ENCODE measurements at regions not wholly inside any gene's neighbourhood (a gene's known extent, or its start where the extent isn't known, plus 50 kb on each side); places are given as distances from the start of the nearest gene placed in this dataset.
"Not testable (repeated sequence)": the region's sequence is repeated elsewhere in the genome, so short reads cannot be mapped to it uniquely, and the experiment has no call there.

- no peaks in the 10 kb centered on the region for H3K27me3 ChIP-seq
- H3K27ac ChIP-seq = no peak overlapping the region
- no peak overlapping the region for H3K4me3 ChIP-seq
- H3K4me1 ChIP-seq = no peaks in the 10 kb centered on the region
- no peaks in the 10 kb centered on the region for H3K9me3 ChIP-seq (replicated peaks)
- DNase-seq = no peak
- H3K36me3 ChIP-seq = no peaks in the 10 kb centered on the region
Measured at GRCh38 chr4:187692626-187693025, 302.9 kb upstream of the ZFP42 start.

GRCh38 chr4:187695531-187695930, 300.0 kb upstream of the ZFP42 start:
- not testable (repeated sequence) for H3K27ac ChIP-seq; H3K4me1 ChIP-seq; H3K36me3 ChIP-seq; H3K9me3 ChIP-seq (replicated peaks); DNase-seq; H3K27me3 ChIP-seq; H3K4me3 ChIP-seq

GRCh38 chr4:187711586-187711985, 284.0 kb upstream of the ZFP42 start:
- no peaks in the 10 kb centered on the region for H3K27me3 ChIP-seq
- H3K9me3 ChIP-seq (replicated peaks) = no peaks in the 10 kb centered on the region
- H3K4me1 ChIP-seq = no peaks in the 10 kb centered on the region
- H3K27ac ChIP-seq = no peak overlapping the region
- no peaks in the 10 kb centered on the region for H3K36me3 ChIP-seq
- H3K4me3 ChIP-seq = no peak overlapping the region
- DNase-seq = no peak

GRCh38 chr4:187714957-187715356, 280.6 kb upstream of the ZFP42 start:
- Histone ChIP-seq H3K27ac (no peak overlapping the region), H3K9me3 (replicated peaks) (no peaks in the 10 kb centered on the region), H3K27me3 (no peaks in the 10 kb centered on the region), H3K36me3 (no peaks in the 10 kb centered on the region), H3K4me1 (no peaks in the 10 kb centered on the region), H3K4me3 (no peak overlapping the region)
- no peak for DNase-seq

GRCh38 chr4:187715466-187715865, 280.1 kb upstream of the ZFP42 start:
- Histone ChIP-seq H3K4me1 (no peaks in the 10 kb centered on the region), H3K27me3 (no peaks in the 10 kb centered on the region), H3K36me3 (no peaks in the 10 kb centered on the region), H3K9me3 (replicated peaks) (no peaks in the 10 kb centered on the region), H3K27ac (no peak overlapping the region), H3K4me3 (no peak overlapping the region)
- no peak for DNase-seq

- no peaks in the 10 kb centered on the region for H3K9me3 ChIP-seq (replicated peaks)
- H3K36me3 ChIP-seq = no peaks in the 10 kb centered on the region
- H3K27me3 ChIP-seq = no peaks in the 10 kb centered on the region
- H3K27ac ChIP-seq = no peak overlapping the region
- no peak overlapping the region for H3K4me3 ChIP-seq
- DNase-seq = no peak
- H3K4me1 ChIP-seq = no peaks in the 10 kb centered on the region
Measured at GRCh38 chr4:187724456-187724855, 271.1 kb upstream of the ZFP42 start.

GRCh38 chr4:187726485-187726884, 269.1 kb upstream of the ZFP42 start:
- DNase-seq = no peak
- H3K27ac ChIP-seq = no peak overlapping the region
- no peaks in the 10 kb centered on the region for H3K4me1 ChIP-seq
- H3K36me3 ChIP-seq = no peaks in the 10 kb centered on the region
- no peaks in the 10 kb centered on the region for H3K9me3 ChIP-seq (replicated peaks)
- no peaks in the 10 kb centered on the region for H3K27me3 ChIP-seq
- no peak overlapping the region for H3K4me3 ChIP-seq

- no peaks in the 10 kb centered on the region for H3K36me3 ChIP-seq
- H3K27ac ChIP-seq = no peak overlapping the region
- H3K9me3 ChIP-seq (replicated peaks) = no peaks in the 10 kb centered on the region
- no peak overlapping the region for H3K4me3 ChIP-seq
- DNase-seq = no peak
- H3K4me1 ChIP-seq = no peaks in the 10 kb centered on the region
- no peaks in the 10 kb centered on the region for H3K27me3 ChIP-seq
Measured at GRCh38 chr4:187732524-187732923, 263.0 kb upstream of the ZFP42 start.

GRCh38 chr4:187739771-187740170, 255.8 kb upstream of the ZFP42 start:
- no peaks in the 10 kb centered on the region for H3K27me3 ChIP-seq
- no peaks in the 10 kb centered on the region for H3K36me3 ChIP-seq
- no peak for DNase-seq
- no peaks in the 10 kb centered on the region for H3K4me1 ChIP-seq
- no peak overlapping the region for H3K27ac ChIP-seq
- no peak overlapping the region for H3K4me3 ChIP-seq
- H3K9me3 ChIP-seq (replicated peaks) = no peaks in the 10 kb centered on the region

- H3K36me3 ChIP-seq = no peaks in the 10 kb centered on the region
- no peaks in the 10 kb centered on the region for H3K4me1 ChIP-seq
- H3K4me3 ChIP-seq = no peak overlapping the region
- DNase-seq = no peak
- no peaks in the 10 kb centered on the region for H3K9me3 ChIP-seq (replicated peaks)
- H3K27ac ChIP-seq = no peak overlapping the region
- H3K27me3 ChIP-seq = no peaks in the 10 kb centered on the region
Measured at GRCh38 chr4:187744911-187745310, 250.7 kb upstream of the ZFP42 start.

- not testable (repeated sequence) for H3K4me1 ChIP-seq; H3K27me3 ChIP-seq; H3K27ac ChIP-seq; DNase-seq; H3K4me3 ChIP-seq; H3K9me3 ChIP-seq (replicated peaks); H3K36me3 ChIP-seq
Measured at GRCh38 chr4:187750652-187751051, 244.9 kb upstream of the ZFP42 start.

- H3K27me3 ChIP-seq = no peaks in the 10 kb centered on the region
Measured at GRCh38 chr4:187767158-187767557, 228.4 kb upstream of the ZFP42 start.

GRCh38 chr4:187767687-187768086, 227.9 kb upstream of the ZFP42 start:
- H3K4me1 ChIP-seq = no peaks in the 10 kb centered on the region
- no peak overlapping the region for H3K27ac ChIP-seq
- DNase-seq = no peak
- H3K27me3 ChIP-seq = no peaks in the 10 kb centered on the region
- no peak overlapping the region for H3K4me3 ChIP-seq
- no peaks in the 10 kb centered on the region for H3K9me3 ChIP-seq (replicated peaks)
- H3K36me3 ChIP-seq = no peaks in the 10 kb centered on the region

More at GRCh38 chr4:187767158-187767557, 228.4 kb upstream of the ZFP42 start:
- Histone ChIP-seq H3K4me1 (no peaks in the 10 kb centered on the region), H3K9me3 (replicated peaks) (no peaks in the 10 kb centered on the region), H3K36me3 (no peaks in the 10 kb centered on the region), H3K27ac (no peak overlapping the region), H3K4me3 (no peak overlapping the region)
- DNase-seq = no peak

GRCh38 chr4:187770345-187770744, 225.2 kb upstream of the ZFP42 start:
- Histone ChIP-seq H3K27me3 (no peaks in the 10 kb centered on the region), H3K4me1 (no peaks in the 10 kb centered on the region), H3K9me3 (replicated peaks) (no peaks in the 10 kb centered on the region), H3K36me3 (no peaks in the 10 kb centered on the region), H3K27ac (no peak overlapping the region), H3K4me3 (no peak overlapping the region)
- DNase-seq = no peak

GRCh38 chr4:187777954-187778353, 217.6 kb upstream of the ZFP42 start:
- no peak for DNase-seq
- H3K4me3 ChIP-seq = no peak overlapping the region
- H3K27ac ChIP-seq = no peak overlapping the region
- H3K36me3 ChIP-seq = no peaks in the 10 kb centered on the region
- H3K9me3 ChIP-seq (replicated peaks) = no peaks in the 10 kb centered on the region
- H3K27me3 ChIP-seq = no peaks in the 10 kb centered on the region
- H3K4me1 ChIP-seq = no peaks in the 10 kb centered on the region

GRCh38 chr4:187780070-187780469, 215.5 kb upstream of the ZFP42 start:
- Histone ChIP-seq H3K4me1 (no peaks in the 10 kb centered on the region), H3K9me3 (replicated peaks) (no peaks in the 10 kb centered on the region), H3K4me3 (no peak overlapping the region), H3K27ac (no peak overlapping the region), H3K36me3 (no peaks in the 10 kb centered on the region), H3K27me3 (no peaks in the 10 kb centered on the region)
- DNase-seq = no peak
